Large intestine (tissue), 3 donors: ENCODE measurements at regions not wholly inside any gene's neighbourhood (a gene's known extent, or its start where the extent isn't known, plus 50 kb on each side); places are given as distances from the start of the nearest gene placed in this dataset.

Experiments
- DNase-seq, 2 donors: peaks; one replicate each; pipeline versions ENCODE4 v3.0.0 to v3.0.0-alpha.2; 2013
- H3K27ac ChIP-seq: one replicate; pipeline ENCODE4 v1.5.1; 2013; ENCODE audit warnings: low read length
- H3K27me3 ChIP-seq: 2 replicates; pipeline ENCODE4 v1.6.1; 2013; ENCODE audit warnings: low read length; ENCODE audit not compliant: control insufficient read depth, insufficient read depth
- H3K36me3 ChIP-seq: 2 replicates; pipeline ENCODE4 v1.6.1; 2013; ENCODE audit warnings: low read length; ENCODE audit not compliant: control insufficient read depth, insufficient read depth
- H3K4me1 ChIP-seq: one replicate; pipeline ENCODE4 v1.6.1; 2013; ENCODE audit warnings: low read length; ENCODE audit not compliant: control insufficient read depth, insufficient read depth
- H3K4me3 ChIP-seq: one replicate; pipeline ENCODE4 v1.5.1; 2013; ENCODE audit warnings: low read length
- H3K9me3 ChIP-seq: one replicate; pipeline ENCODE4 v1.6.1; 2013; ENCODE audit warnings: mild to moderate bottlenecking, low read depth, low read length, moderate library complexity; ENCODE audit not compliant: control insufficient read depth
- WGBS: methylation state at CpG from one replicate; pipeline ENCODE4 v1.1.5; 2013; ENCODE audit warnings: low lambda C conversion rate; ENCODE audit not compliant: insufficient coverage; 5-methylcytosine and 5-hydroxymethylcytosine counted together

GRCh38 chr11:79672786-79673185 lies 232.0 kb upstream of the TENM4 start:
- Histone ChIP-seq H3K4me3 (no peak overlapping the region), H3K27me3 (no peaks in the 10 kb centered on the region), H3K36me3 (no peaks in the 10 kb centered on the region), H3K27ac (no peak overlapping the region), H3K4me1 (peaks cover 3% of the 10 kb centered on the region), H3K9me3 (no peaks in the 10 kb centered on the region)
- no peak for DNase-seq
- WGBS: no CpG with 5 or more reads among the region's 1 CpG

GRCh38 chr11:79671401-79671800 lies 230.6 kb upstream of the TENM4 start:
- no peaks in the 10 kb centered on the region for H3K27me3 ChIP-seq
- H3K9me3 ChIP-seq: no peaks in the 10 kb centered on the region
- H3K4me1 ChIP-seq: peaks cover 3% of the 10 kb centered on the region
- H3K27ac ChIP-seq: no peak overlapping the region
- 20% methylated on average over 1 of the region's 3 CpGs for WGBS
- no peak for DNase-seq
- H3K4me3 ChIP-seq: no peak overlapping the region
- no peaks in the 10 kb centered on the region for H3K36me3 ChIP-seq

GRCh38 chr11:79670882-79671281 lies 230.1 kb upstream of the TENM4 start:
- Histone ChIP-seq H3K9me3 (no peaks in the 10 kb centered on the region), H3K4me1 (peaks cover 3% of the 10 kb centered on the region), H3K36me3 (no peaks in the 10 kb centered on the region), H3K4me3 (no peak overlapping the region), H3K27me3 (no peaks in the 10 kb centered on the region), H3K27ac (no peak overlapping the region)
- WGBS: no CpG with 5 or more reads among the region's 3 CpGs
- DNase-seq: peak in 1 of 2 donors; percentile 20

GRCh38 chr11:79668575-79668974 lies 227.7 kb upstream of the TENM4 start:
- no CpG with 5 or more reads among the region's 4 CpGs for WGBS
- H3K27me3 ChIP-seq: no peaks in the 10 kb centered on the region
- H3K27ac ChIP-seq: no peak overlapping the region
- peaks cover 3% of the 10 kb centered on the region for H3K4me1 ChIP-seq
- no peak for DNase-seq
- no peak overlapping the region for H3K4me3 ChIP-seq
- H3K36me3 ChIP-seq: no peaks in the 10 kb centered on the region
- H3K9me3 ChIP-seq: no peaks in the 10 kb centered on the region

GRCh38 chr11:79667380-79667779 lies 226.6 kb upstream of the TENM4 start:
- WGBS: no CpG with 5 or more reads among the region's 4 CpGs

GRCh38 chr11:79663017-79663416 lies 222.2 kb upstream of the TENM4 start:
- Histone ChIP-seq H3K27me3 (no peaks in the 10 kb centered on the region), H3K4me3 (no peak overlapping the region), H3K27ac (no peak overlapping the region), H3K36me3 (no peaks in the 10 kb centered on the region), H3K4me1 (no peaks in the 10 kb centered on the region), H3K9me3 (no peaks in the 10 kb centered on the region)
- DNase-seq: no peak
- no CpG with 5 or more reads among the region's 2 CpGs for whole genome bisulfite sequencing

More at GRCh38 chr11:79667380-79667779, 226.6 kb upstream of the TENM4 start:
- DNase-seq: no peak
- H3K4me3 ChIP-seq: no peak overlapping the region
- H3K4me1 ChIP-seq: peaks cover 3% of the 10 kb centered on the region
- no peak overlapping the region for H3K27ac ChIP-seq
- no peaks in the 10 kb centered on the region for H3K36me3 ChIP-seq
- no peaks in the 10 kb centered on the region for H3K9me3 ChIP-seq
- no peaks in the 10 kb centered on the region for H3K27me3 ChIP-seq

GRCh38 chr11:79661373-79661772 lies 220.5 kb upstream of the TENM4 start:
- no peak overlapping the region for H3K27ac ChIP-seq
- no peaks in the 10 kb centered on the region for H3K27me3 ChIP-seq
- no CpG with 5 or more reads among the region's 2 CpGs for WGBS
- no peaks in the 10 kb centered on the region for H3K36me3 ChIP-seq
- no peak overlapping the region for H3K4me3 ChIP-seq
- H3K4me1 ChIP-seq: no peaks in the 10 kb centered on the region
- no peak for DNase-seq
- H3K9me3 ChIP-seq: no peaks in the 10 kb centered on the region

GRCh38 chr11:79648766-79649520 lies 208.1 kb upstream of the TENM4 start:
- WGBS: no CpG with 5 or more reads among the region's 5 CpGs
- H3K9me3 ChIP-seq: no peaks in the 10 kb centered on the region
- peak; percentile 84 to 94 for DNase-seq
- no peak overlapping the region for H3K4me3 ChIP-seq
- H3K4me1 ChIP-seq: peaks cover 25% of the 10 kb centered on the region
- H3K36me3 ChIP-seq: no peaks in the 10 kb centered on the region
- no peaks in the 10 kb centered on the region for H3K27me3 ChIP-seq
- peak overlapping the region; percentile 60 for H3K27ac ChIP-seq

GRCh38 chr11:79637219-79637618 lies 196.4 kb upstream of the TENM4 start:
- Histone ChIP-seq H3K4me1 (peaks cover 6% of the 10 kb centered on the region), H3K4me3 (no peak overlapping the region), H3K9me3 (no peaks in the 10 kb centered on the region), H3K27ac (no peak overlapping the region), H3K27me3 (no peaks in the 10 kb centered on the region), H3K36me3 (no peaks in the 10 kb centered on the region)
- no peak for DNase-seq
- WGBS: no CpG with 5 or more reads among the region's 6 CpGs

GRCh38 chr11:79634905-79635304 lies 194.1 kb upstream of the TENM4 start:
- Histone ChIP-seq H3K27me3 (no peaks in the 10 kb centered on the region), H3K4me3 (no peak overlapping the region), H3K4me1 (peaks cover 10% of the 10 kb centered on the region), H3K36me3 (no peaks in the 10 kb centered on the region), H3K27ac (no peak overlapping the region), H3K9me3 (no peaks in the 10 kb centered on the region)
- DNase-seq: no peak
- 100% methylated on average over 2 of the region's 3 CpGs for WGBS

GRCh38 chr11:79627281-79627680 lies 186.5 kb upstream of the TENM4 start:
- H3K27ac ChIP-seq: peak overlapping the region; percentile 85
- no CpG with 5 or more reads among the region's 6 CpGs for WGBS
- no peaks in the 10 kb centered on the region for H3K27me3 ChIP-seq
- H3K4me3 ChIP-seq: no peak overlapping the region
- DNase-seq: peak in 1 of 2 donors; percentile 42
- H3K4me1 ChIP-seq: peaks cover 22% of the 10 kb centered on the region
- H3K36me3 ChIP-seq: no peaks in the 10 kb centered on the region
- no peaks in the 10 kb centered on the region for H3K9me3 ChIP-seq
